ENCODE measurements at regions not wholly inside any gene's neighbourhood (a gene's known extent, or its start where the extent isn't known, plus 50 kb on each side); places are given as distances from the start of the nearest gene placed in this dataset.

DNA sequence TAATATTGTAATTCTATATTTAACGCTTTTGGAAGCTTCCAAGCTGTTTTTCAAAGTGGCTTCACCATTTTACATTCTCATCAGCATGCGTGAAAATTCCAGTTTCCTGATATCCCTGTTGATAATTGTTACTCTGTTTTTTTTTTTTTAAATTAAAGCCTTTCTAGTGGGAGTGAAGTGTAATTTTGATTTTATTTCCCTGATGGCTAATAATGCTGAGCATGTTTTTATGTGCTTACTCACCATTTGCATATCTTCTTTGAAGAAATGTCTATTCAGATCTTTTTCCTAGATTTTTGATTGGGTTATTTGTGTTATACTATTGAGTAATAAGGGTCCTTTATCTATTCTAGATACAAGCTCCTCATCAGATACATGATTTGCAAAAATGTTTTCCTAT, 382.8 kb upstream of the HS6ST1 start:
- Histone ChIP-seq H3K27ac (no peak overlapping the region), H3K9me3 (no peaks in the 10 kb centered on the region), H3K4me3 (ENCODE audit: low read depth in 1 of 2, low read length in 1 of 2) (no peak overlapping the region), H3K4me1 (ENCODE audit: control insufficient read depth in 1 of 2, insufficient read depth in 1 of 2, low read depth in 1 of 2, low read length in 1 of 2) (no peaks in the 10 kb centered on the region), H3K27me3 (no peaks in the 10 kb centered on the region), H3K36me3 (no peaks in the 10 kb centered on the region)
- TF ChIP-seq, protein P1, sequence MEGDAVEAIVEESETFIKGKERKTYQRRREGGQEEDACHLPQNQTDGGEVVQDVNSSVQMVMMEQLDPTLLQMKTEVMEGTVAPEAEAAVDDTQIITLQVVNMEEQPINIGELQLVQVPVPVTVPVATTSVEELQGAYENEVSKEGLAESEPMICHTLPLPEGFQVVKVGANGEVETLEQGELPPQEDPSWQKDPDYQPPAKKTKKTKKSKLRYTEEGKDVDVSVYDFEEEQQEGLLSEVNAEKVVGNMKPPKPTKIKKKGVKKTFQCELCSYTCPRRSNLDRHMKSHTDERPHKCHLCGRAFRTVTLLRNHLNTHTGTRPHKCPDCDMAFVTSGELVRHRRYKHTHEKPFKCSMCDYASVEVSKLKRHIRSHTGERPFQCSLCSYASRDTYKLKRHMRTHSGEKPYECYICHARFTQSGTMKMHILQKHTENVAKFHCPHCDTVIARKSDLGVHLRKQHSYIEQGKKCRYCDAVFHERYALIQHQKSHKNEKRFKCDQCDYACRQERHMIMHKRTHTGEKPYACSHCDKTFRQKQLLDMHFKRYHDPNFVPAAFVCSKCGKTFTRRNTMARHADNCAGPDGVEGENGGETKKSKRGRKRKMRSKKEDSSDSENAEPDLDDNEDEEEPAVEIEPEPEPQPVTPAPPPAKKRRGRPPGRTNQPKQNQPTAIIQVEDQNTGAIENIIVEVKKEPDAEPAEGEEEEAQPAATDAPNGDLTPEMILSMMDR (IDR thresholded peaks at IDR 0.05): no peak

DNA sequence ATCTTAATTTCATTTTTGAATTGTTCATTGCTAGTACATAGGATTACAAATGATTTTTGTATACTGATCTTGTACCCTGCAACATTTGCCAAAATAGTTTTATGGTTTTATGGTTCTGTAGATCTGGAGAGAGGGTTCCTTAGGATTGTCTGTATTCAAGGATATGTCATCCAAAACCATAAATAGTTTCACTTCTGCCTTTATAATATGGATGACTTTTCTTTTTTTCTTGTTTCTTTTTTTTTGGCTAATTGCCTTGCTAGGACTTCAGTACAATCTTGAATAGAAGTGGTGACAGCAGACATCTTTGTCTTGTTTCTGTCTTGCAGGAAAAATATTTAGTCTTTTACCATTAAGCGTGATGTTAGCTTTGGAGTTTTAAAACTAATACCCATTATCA, 383.9 kb upstream of the HS6ST1 start:
- Histone ChIP-seq H3K4me1 (ENCODE audit: control insufficient read depth in 1 of 2, insufficient read depth in 1 of 2, low read depth in 1 of 2, low read length in 1 of 2) (no peaks in the 10 kb centered on the region), H3K4me3 (ENCODE audit: low read depth in 1 of 2, low read length in 1 of 2) (no peak overlapping the region), H3K36me3 (no peaks in the 10 kb centered on the region), H3K27me3 (no peaks in the 10 kb centered on the region), H3K9me3 (no peaks in the 10 kb centered on the region), H3K27ac (no peak overlapping the region)
- TF ChIP-seq, protein P1 (IDR thresholded peaks at IDR 0.05): no peak

DNA sequence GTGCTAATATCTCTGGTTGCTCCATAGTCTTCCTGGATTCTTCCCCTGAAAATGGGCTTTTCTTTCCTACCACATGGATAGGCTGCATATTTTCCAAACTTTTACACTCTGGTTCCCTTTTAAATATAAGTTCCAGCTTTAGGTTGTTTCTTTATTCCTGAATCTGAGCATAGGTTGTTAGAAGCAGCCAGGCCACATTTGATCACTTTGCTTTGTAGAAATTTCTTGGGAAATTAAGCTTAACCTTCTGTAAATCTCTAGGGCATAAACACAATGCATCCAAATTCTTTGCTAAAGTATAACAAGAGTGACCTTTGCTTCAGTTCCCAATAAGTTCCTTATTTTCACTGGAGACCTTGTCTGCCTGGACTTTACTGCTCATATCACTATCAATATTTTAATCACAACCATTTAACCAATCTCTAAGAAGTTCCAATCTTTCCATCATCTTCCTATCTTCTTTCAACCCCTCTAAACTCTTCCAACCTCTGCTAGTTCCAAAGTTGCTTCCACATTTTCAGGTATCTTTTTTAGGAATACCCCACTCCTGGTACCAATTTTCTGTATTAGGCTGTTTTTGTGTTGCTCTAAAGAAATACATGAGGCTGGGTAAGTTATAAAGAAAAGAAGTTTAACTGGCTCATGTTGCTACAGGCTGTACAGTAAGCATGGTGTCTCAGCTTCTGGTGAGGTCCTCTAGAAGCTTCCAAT, 389.6 kb upstream of the HS6ST1 start:
- H3K27ac ChIP-seq: no peak overlapping the region
- no peaks in the 10 kb centered on the region for H3K9me3 ChIP-seq
- TF ChIP-seq, protein P1 (IDR thresholded peaks at IDR 0.05): no peak
- H3K36me3 ChIP-seq: no peaks in the 10 kb centered on the region
- H3K4me3 ChIP-seq (ENCODE audit: low read depth in 1 of 2, low read length in 1 of 2): no peak overlapping the region
- no peaks in the 10 kb centered on the region for H3K27me3 ChIP-seq
- H3K4me1 ChIP-seq (ENCODE audit: control insufficient read depth in 1 of 2, insufficient read depth in 1 of 2, low read depth in 1 of 2, low read length in 1 of 2): peaks cover 4 to 5% of the 10 kb centered on the region in 2 experiments

DNA sequence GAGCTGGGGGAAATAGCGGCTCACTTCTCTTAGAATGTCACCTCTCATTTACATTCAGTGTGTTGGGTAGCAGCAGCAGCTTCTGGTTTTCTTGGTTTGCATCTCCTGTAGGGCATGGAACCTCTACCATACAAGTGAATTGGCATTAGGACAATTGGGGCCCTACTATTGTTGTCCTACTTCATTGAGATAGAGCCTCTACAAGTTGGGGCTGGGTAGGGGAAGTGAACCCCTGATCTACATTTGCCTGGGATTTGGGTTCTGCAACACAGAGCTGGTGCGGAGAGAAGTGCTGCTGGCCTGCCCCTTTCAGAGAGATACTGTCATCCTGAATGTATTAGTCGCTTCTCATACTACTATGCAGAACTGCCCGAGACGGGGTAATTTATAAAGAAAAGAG, 391.6 kb upstream of the HS6ST1 start:
- Histone ChIP-seq H3K4me1 (ENCODE audit: control insufficient read depth in 1 of 2, insufficient read depth in 1 of 2, low read depth in 1 of 2, low read length in 1 of 2) (peaks cover 4 to 5% of the 10 kb centered on the region in 2 experiments), H3K27ac (no peak overlapping the region), H3K36me3 (no peaks in the 10 kb centered on the region), H3K27me3 (no peaks in the 10 kb centered on the region), H3K9me3 (no peaks in the 10 kb centered on the region), H3K4me3 (ENCODE audit: low read depth in 1 of 2, low read length in 1 of 2) (no peak overlapping the region)
- TF ChIP-seq, protein P1 (IDR thresholded peaks at IDR 0.05): no peak

DNA sequence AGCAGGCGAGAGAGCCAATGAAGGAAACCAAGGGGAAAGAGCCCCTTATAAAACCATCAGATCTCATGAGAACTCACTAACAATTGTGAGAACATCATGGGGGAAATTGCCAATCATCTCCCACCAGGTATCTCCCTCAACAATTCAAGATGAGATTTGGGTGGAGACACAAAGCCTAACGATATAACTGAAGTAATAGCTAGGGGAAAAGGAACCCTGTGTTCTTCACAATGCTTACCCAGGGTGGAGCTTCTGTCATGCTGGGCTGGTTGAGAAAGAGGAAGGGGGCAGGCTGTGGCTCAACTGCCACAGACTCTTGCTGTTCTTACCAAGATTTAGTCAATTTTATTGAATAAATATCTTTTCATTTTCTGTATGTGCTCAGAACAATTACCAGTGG, 392.1 kb upstream of the HS6ST1 start:
- H3K27me3 ChIP-seq: no peaks in the 10 kb centered on the region
- H3K36me3 ChIP-seq: no peaks in the 10 kb centered on the region
- TF ChIP-seq, protein P1 (IDR thresholded peaks at IDR 0.05): no peak

More for the DNA sequence above, 392.1 kb upstream of the HS6ST1 start:
- Histone ChIP-seq H3K4me1 (ENCODE audit: control insufficient read depth in 1 of 2, insufficient read depth in 1 of 2, low read depth in 1 of 2, low read length in 1 of 2) (peaks cover 4 to 5% of the 10 kb centered on the region in 2 experiments), H3K27ac (no peak overlapping the region), H3K4me3 (ENCODE audit: low read depth in 1 of 2, low read length in 1 of 2) (no peak overlapping the region), H3K9me3 (no peaks in the 10 kb centered on the region)
